ENCODE measurements at regions not wholly inside any gene's neighbourhood (a gene's known extent, or its start where the extent isn't known, plus 50 kb on each side); places are given as distances from the start of the nearest gene placed in this dataset.

DNA sequence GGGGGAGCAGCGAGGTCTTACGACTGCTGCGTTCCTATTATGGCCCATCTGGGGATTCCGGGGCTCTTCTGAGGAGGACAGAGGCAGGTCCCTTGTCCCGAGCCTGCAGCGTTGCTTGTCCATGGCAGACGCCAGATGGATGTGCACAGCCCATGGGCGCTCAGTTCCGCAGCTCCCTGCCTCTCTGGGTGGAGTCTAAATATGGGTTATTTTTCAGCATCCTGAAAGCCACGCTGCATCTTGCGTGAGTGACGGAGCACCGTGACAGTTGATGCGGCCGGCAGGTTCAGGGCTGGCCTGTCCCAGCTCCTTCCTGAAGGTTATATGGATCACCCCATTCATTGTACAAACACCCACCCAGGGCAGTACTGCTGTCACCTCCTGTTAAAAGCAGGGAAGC is 1169.4 kb downstream of the BRD1 start:
- TF ChIP-seq GATA2 (IDR thresholded peaks at IDR 0.05; ENCODE audit: low read depth, low read length) (no peak), GATA3 (IDR thresholded peaks at IDR 0.05; ENCODE audit: low read depth, low read length) (no peak)
